ENCODE measurements at regions not wholly inside any gene's neighbourhood (a gene's known extent, or its start where the extent isn't known, plus 50 kb on each side); places are given as distances from the start of the nearest gene placed in this dataset.

DNA sequence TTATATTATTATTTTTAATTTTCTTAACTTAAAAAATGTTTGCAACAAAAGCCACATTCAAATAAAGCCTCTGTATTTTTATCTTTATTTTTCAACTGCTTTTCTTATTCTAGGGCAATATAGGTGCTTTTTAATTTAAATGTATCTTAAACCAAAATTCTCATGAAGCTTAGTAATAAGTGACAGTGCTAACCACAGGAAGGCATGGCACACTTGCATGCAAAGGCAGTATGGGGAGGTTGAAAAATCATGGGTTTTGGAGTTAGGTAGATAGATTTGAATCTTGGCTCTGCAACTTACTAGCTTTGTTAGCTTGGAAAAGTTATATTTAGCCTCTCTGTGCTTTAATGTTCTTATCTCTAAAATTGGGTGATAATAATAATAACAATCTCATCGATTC is 458.0 kb downstream of the DMAC1 start:
- TF ChIP-seq ZNF843 (tag by site-specific recombination; IDR thresholded peaks at IDR 0.05) (no peak), ZNF585B (tag by site-specific recombination; IDR thresholded peaks at IDR 0.05) (no peak), ZNF629 (tag by site-specific recombination; IDR thresholded peaks at IDR 0.05) (no peak), YY1 (tag by site-specific recombination; IDR thresholded peaks at IDR 0.05) (no peak), ZNF670 (tag by site-specific recombination; IDR thresholded peaks at IDR 0.05; ENCODE audit: low read depth) (no peak), ZBTB20 (tag by site-specific recombination; IDR thresholded peaks at IDR 0.05) (no peak), FEZF1 (tag by site-specific recombination; IDR thresholded peaks at IDR 0.05) (no peak)
- TF ChIP-seq, protein P1, sequence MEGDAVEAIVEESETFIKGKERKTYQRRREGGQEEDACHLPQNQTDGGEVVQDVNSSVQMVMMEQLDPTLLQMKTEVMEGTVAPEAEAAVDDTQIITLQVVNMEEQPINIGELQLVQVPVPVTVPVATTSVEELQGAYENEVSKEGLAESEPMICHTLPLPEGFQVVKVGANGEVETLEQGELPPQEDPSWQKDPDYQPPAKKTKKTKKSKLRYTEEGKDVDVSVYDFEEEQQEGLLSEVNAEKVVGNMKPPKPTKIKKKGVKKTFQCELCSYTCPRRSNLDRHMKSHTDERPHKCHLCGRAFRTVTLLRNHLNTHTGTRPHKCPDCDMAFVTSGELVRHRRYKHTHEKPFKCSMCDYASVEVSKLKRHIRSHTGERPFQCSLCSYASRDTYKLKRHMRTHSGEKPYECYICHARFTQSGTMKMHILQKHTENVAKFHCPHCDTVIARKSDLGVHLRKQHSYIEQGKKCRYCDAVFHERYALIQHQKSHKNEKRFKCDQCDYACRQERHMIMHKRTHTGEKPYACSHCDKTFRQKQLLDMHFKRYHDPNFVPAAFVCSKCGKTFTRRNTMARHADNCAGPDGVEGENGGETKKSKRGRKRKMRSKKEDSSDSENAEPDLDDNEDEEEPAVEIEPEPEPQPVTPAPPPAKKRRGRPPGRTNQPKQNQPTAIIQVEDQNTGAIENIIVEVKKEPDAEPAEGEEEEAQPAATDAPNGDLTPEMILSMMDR (tag by site-specific recombination; IDR thresholded peaks at IDR 0.05) = no peak

Data from HEK293 (cell line).